ENCODE measurements at regions not wholly inside any gene's neighbourhood (a gene's known extent, or its start where the extent isn't known, plus 50 kb on each side); places are given as distances from the start of the nearest gene placed in this dataset.

GRCh38 chr9:80401243-80401642, 829.5 kb downstream of the TLE4 start:
- no peak for TF ChIP-seq POLR2A (IDR thresholded peaks at IDR 0.05; ENCODE audit: extremely low read depth, insufficient read length)
- no peak for TF ChIP-seq CTCF (IDR thresholded peaks at IDR 0.05; ENCODE audit: low read depth, low read length)
- TF ChIP-seq, protein P1, sequence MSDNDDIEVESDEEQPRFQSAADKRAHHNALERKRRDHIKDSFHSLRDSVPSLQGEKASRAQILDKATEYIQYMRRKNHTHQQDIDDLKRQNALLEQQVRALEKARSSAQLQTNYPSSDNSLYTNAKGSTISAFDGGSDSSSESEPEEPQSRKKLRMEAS (IDR thresholded peaks at IDR 0.05; ENCODE audit: low read depth, low read length), result no peak
